Activated naive CD4-positive, alpha-beta T cell treated with anti-CD3 and anti-CD28 coated beads, Interleukin-2, amount 50 U/mL, for 72 hours (primary cell): ENCODE measurements at regions not wholly inside any gene's neighbourhood (a gene's known extent, or its start where the extent isn't known, plus 50 kb on each side); places are given as distances from the start of the nearest gene placed in this dataset.

Experiments used
- ATAC-seq, 2 donors: fragments of 150-1000 bp; cut with Tn5 transposase; 2 replicates each; pipeline ENCODE4 v1.10.0; 2021; ENCODE audit warnings: mild to moderate bottlenecking in 2 of 2, moderate library complexity in 2 of 2
- DNase-seq, 2 donors: peaks; one replicate each; pipeline ENCODE4 v3.0.0; 2021 to 2022; ENCODE audit warnings: low spot score in 2 of 2
- H3K27ac Mint-ChIP-seq, 2 donors: one replicate each; pipeline ENCODE4 v1.8.0; 2022; ENCODE audit warnings: mild to moderate bottlenecking in 2 of 2, mixed read lengths in 2 of 2
- H3K36me3 Mint-ChIP-seq, 2 donors: one replicate each; pipeline ENCODE4 v1.8.0; 2022; ENCODE audit warnings: mixed read lengths in 2 of 2
- H3K9me3 Mint-ChIP-seq, 2 donors: one replicate each; pipeline ENCODE4 v1.8.0; 2022; ENCODE audit warnings: mixed read lengths in 2 of 2

GRCh38 chr11:134579724-134580609 is 167.9 kb upstream of the B3GAT1 start:
- Mint-ChIP-seq H3K36me3 (no peaks in the 10 kb centered on the region), H3K27ac (no peak overlapping the region), H3K9me3 (no peaks in the 10 kb centered on the region)
- ATAC-seq, result no peak
- DNase-seq, result no peak

GRCh38 chr11:134578807-134579723 is 167.0 kb upstream of the B3GAT1 start:
- Mint-ChIP-seq H3K27ac (no peak overlapping the region), H3K9me3 (no peaks in the 10 kb centered on the region), H3K36me3 (no peaks in the 10 kb centered on the region)
- ATAC-seq (no peak), DNase-seq (peak in 1 of 2 donors; percentile 23)

- ATAC-seq, result no peak
- Mint-ChIP-seq H3K36me3 (no peaks in the 10 kb centered on the region), H3K9me3 (no peaks in the 10 kb centered on the region), H3K27ac (no peak overlapping the region)
- DNase-seq, result no peak
Observed at GRCh38 chr11:134577751-134578395, 165.8 kb upstream of the B3GAT1 start.

GRCh38 chr11:134576721-134577171 is 164.7 kb upstream of the B3GAT1 start:
- peak in 1 of 2 donors; percentile 16 for DNase-seq
- H3K27ac Mint-ChIP-seq, result no peak overlapping the region
- ATAC-seq, result no peak
- no peaks in the 10 kb centered on the region for H3K36me3 Mint-ChIP-seq
- no peaks in the 10 kb centered on the region for H3K9me3 Mint-ChIP-seq

GRCh38 chr11:134576286-134576685 is 164.2 kb upstream of the B3GAT1 start:
- Mint-ChIP-seq H3K36me3 (no peaks in the 10 kb centered on the region), H3K27ac (no peak overlapping the region), H3K9me3 (no peaks in the 10 kb centered on the region)
- ATAC-seq (no peak), DNase-seq (peak in 1 of 2 donors; percentile 7)

GRCh38 chr11:134575504-134576230 is 163.6 kb upstream of the B3GAT1 start:
- ATAC-seq (no peak), DNase-seq (no peak)
- Mint-ChIP-seq H3K9me3 (no peaks in the 10 kb centered on the region), H3K27ac (no peak overlapping the region), H3K36me3 (no peaks in the 10 kb centered on the region)

- no peaks in the 10 kb centered on the region for H3K36me3 Mint-ChIP-seq
- ATAC-seq, result no peak
- no peaks in the 10 kb centered on the region for H3K9me3 Mint-ChIP-seq
- no peak overlapping the region for H3K27ac Mint-ChIP-seq
- DNase-seq, result no peak
Observed at GRCh38 chr11:134574947-134575346, 162.9 kb upstream of the B3GAT1 start.

GRCh38 chr11:134574425-134574824 is 162.4 kb upstream of the B3GAT1 start:
- no peaks in the 10 kb centered on the region for H3K9me3 Mint-ChIP-seq

GRCh38 chr11:134573857-134574256 is 161.8 kb upstream of the B3GAT1 start:
- no peaks in the 10 kb centered on the region for H3K36me3 Mint-ChIP-seq
- DNase-seq, result no peak
- peak overlapping the region in 1 of 2 donors; percentile 26 for H3K27ac Mint-ChIP-seq
- no peaks in the 10 kb centered on the region for H3K9me3 Mint-ChIP-seq
- ATAC-seq, result no peak

More at GRCh38 chr11:134574425-134574824, 162.4 kb upstream of the B3GAT1 start:
- no peak for DNase-seq
- Mint-ChIP-seq H3K36me3 (no peaks in the 10 kb centered on the region), H3K27ac (peak overlapping the region in 1 of 2 donors; percentile 26)
- no peak for ATAC-seq

GRCh38 chr11:134572741-134573675 is 161.0 kb upstream of the B3GAT1 start:
- H3K27ac Mint-ChIP-seq, result no peak overlapping the region
- ATAC-seq (no peak), DNase-seq (no peak)

GRCh38 chr11:134571301-134571700 is 159.3 kb upstream of the B3GAT1 start:
- no peak for ATAC-seq
- no peaks in the 10 kb centered on the region for H3K9me3 Mint-ChIP-seq
- DNase-seq, result no peak
- no peak overlapping the region for H3K27ac Mint-ChIP-seq
- H3K36me3 Mint-ChIP-seq, result no peaks in the 10 kb centered on the region

More at GRCh38 chr11:134572741-134573675, 161.0 kb upstream of the B3GAT1 start:
- no peaks in the 10 kb centered on the region for H3K9me3 Mint-ChIP-seq
- no peaks in the 10 kb centered on the region for H3K36me3 Mint-ChIP-seq

GRCh38 chr11:134569195-134569594 is 157.2 kb upstream of the B3GAT1 start:
- no peaks in the 10 kb centered on the region for H3K36me3 Mint-ChIP-seq
- H3K9me3 Mint-ChIP-seq, result no peaks in the 10 kb centered on the region
- no peak for DNase-seq
- no peak overlapping the region for H3K27ac Mint-ChIP-seq
- no peak for ATAC-seq

- Mint-ChIP-seq H3K36me3 (no peaks in the 10 kb centered on the region), H3K9me3 (no peaks in the 10 kb centered on the region), H3K27ac (no peak overlapping the region)
- no peak for ATAC-seq
- DNase-seq, result no peak
Observed at GRCh38 chr11:134566311-134566710, 154.3 kb upstream of the B3GAT1 start.

- Mint-ChIP-seq H3K9me3 (no peaks in the 10 kb centered on the region), H3K36me3 (no peaks in the 10 kb centered on the region), H3K27ac (no peak overlapping the region)
- no peak for DNase-seq
- ATAC-seq, result no peak
Observed at GRCh38 chr11:134565343-134565891, 153.4 kb upstream of the B3GAT1 start.
